HG03520 (cell line): ENCODE measurements at regions not wholly inside any gene's neighbourhood (a gene's known extent, or its start where the extent isn't known, plus 50 kb on each side); places are given as distances from the start of the nearest gene placed in this dataset.
"Not testable (repeated sequence)": the region's sequence is repeated elsewhere in the genome, so short reads cannot be mapped to it uniquely, and the experiment has no call there.

Experiments
- ATAC-seq: cut with Tn5 transposase; IDR thresholded peaks from one replicate; pipeline ENCODE4 v1.9.1; 2021; ENCODE audit warnings: mild to moderate bottlenecking, moderate library complexity; ENCODE audit not compliant: unreplicated experiment

GRCh38 chr10:109126016-109126415, 797.3 kb downstream of the XPNPEP1 start:
- ATAC-seq = no peak

DNA sequence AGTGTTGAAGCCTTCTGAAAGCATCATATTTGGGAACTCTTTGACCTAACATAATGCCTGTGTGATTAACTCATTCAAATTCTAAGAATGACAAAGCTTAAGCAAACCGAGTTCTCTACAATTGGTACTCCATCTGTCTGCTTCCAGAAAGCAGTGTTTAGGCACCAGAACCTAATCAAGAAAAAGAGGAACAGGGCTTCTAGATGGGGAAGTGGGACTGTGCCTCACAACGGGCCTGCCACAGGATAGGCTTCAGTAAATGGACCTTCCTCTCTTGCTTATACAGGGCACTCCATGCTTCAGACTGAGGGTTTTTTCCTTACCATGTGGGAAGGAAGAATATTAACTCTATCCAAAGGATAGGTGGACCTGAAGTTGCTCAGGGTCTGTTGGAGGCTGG, 808.1 kb downstream of the XPNPEP1 start:
- no peak for ATAC-seq

DNA sequence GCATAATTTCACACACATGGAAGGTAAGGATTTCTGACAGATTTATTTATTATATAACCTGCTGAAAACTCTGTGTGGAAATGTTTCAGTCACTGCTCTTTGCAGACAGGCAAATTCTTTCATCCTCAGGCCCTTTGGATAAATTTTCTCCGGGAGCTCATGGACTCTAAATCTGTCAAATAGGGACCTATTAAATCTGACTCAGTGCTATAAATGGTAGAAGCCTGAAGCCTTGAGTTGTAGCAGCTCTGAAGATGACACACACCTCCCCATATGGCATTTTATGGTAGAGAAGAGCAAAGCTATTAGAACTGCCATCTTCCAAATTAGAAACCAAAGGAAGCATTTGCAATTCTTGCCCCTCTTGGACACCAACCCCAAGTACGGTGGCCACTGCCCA, 808.7 kb downstream of the XPNPEP1 start:
- no peak for ATAC-seq

DNA sequence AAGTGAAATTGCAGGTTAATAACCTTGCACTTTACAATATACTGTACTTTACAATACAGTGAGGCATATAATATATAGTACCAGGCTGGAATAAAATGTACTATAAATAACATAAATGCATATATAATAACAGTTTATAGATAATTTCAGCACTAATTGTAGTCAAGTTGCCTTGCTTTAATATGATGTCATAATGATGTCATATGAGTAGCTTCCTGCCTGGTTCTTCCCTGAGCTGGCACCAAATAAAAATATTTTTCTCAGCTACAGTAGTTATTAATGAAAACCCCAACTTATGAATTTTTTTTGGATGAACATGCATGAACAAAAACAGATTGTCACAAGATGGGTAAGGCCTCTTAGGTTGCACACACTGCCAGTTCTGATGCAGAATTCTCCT, 816.7 kb downstream of the XPNPEP1 start:
- no peak for ATAC-seq

- ATAC-seq = no peak
Observed at GRCh38 chr10:109105725-109106124, 817.6 kb downstream of the XPNPEP1 start.

GRCh38 chr10:109104806-109105205, 818.5 kb downstream of the XPNPEP1 start:
- ATAC-seq = no peak

DNA sequence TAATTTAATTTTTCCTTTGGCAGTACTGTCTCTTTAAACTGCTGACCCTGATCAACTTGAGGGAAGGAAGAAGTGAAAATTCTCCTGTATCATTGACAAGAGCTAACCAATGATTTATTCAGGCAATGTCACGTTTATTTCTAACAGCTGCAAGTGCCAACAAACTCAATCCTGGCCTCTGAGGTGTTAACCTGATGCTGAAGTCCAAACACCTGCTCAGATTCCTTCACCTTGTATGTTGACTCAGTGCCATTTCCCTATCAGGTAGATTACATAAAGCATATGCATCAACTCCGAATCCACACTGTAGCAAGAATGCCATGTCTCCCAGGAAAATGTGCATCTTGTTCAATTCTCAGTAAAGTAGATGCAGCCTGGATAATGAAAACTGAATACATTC, 820.0 kb downstream of the XPNPEP1 start:
- ATAC-seq = no peak

- no peak for ATAC-seq
Observed at GRCh38 chr10:109089779-109090178, 833.5 kb downstream of the XPNPEP1 start.

DNA sequence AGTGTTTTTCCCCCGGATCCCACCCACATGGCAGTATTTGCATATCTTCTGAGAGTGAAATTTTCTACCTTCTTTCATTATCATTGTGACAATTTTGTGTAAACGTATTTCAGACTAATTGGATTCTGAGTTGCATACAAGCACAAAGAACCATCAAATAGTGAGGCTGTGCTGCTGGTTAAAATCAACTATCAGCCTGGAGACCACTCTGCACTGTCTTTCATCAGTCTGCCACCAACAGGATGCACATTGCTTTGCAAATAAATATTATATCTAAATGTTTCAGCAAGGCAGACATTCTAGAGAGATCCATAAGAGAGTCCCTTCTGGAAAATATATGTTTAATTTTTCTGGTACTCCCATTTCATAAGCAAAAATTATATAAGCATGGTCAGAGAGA, 851.8 kb downstream of the XPNPEP1 start:
- no peak for ATAC-seq

- ATAC-seq = no peak
Observed at GRCh38 chr10:109070492-109070891, 852.8 kb downstream of the XPNPEP1 start.

- no peak for ATAC-seq
Observed at GRCh38 chr10:109067031-109067430, 856.3 kb downstream of the XPNPEP1 start.

DNA sequence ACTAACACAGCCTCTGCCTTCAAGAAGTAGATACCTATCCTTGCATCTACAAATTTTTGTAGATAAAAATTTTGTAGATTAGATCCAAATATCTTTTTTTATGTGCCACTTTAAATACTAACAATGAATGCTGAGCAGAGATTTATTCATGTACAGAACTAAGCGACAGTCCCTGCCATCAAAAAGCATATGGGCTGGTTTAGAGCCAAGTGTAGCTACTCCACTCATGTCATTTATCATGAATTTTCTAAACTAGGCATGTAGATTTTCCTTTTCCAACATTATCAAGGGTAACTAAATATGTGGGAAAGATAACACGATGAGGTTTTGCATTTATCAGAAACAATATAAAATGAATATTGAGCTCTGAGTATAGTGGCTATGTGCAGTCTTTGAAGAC, 857.5 kb downstream of the XPNPEP1 start:
- no peak for ATAC-seq

DNA sequence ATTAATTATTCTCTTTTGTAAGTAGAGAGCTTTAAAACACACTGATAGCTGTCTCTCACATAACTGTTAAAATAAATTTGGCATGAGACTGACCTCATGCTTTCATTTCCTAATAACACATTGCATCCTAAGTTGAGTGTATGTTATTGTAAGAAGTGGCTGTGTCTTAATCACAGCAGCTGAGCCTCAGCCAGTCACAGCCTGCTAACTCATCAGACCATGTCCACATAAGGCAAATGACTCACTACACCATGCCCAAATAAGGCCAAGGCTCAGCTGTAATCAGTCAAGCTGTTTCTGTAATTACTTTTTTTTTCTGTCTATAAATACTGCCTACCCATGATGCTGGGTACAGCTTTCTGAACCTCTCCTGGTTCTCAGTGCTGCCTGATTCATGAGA, 860.9 kb downstream of the XPNPEP1 start:
- peak; percentile 94 for ATAC-seq

DNA sequence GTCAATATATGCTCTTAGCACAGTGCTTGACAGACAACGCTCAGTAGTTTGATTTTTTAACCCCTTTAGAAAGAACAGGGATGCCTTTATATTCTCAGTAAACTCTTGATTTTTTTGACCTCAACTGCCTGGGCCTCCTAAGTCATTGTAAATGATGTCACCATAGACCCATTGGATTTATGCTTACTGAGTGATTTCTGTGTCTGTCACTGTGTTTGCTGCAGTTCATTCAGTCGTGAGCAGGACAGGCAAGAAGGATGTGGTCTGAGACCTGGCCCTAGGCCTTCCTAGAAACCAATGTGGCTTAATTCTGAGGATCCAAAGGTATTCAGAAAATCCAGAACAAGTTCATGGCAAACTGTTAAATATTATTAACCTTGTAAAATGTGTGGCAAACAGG, 868.1 kb downstream of the XPNPEP1 start:
- no peak for ATAC-seq

DNA sequence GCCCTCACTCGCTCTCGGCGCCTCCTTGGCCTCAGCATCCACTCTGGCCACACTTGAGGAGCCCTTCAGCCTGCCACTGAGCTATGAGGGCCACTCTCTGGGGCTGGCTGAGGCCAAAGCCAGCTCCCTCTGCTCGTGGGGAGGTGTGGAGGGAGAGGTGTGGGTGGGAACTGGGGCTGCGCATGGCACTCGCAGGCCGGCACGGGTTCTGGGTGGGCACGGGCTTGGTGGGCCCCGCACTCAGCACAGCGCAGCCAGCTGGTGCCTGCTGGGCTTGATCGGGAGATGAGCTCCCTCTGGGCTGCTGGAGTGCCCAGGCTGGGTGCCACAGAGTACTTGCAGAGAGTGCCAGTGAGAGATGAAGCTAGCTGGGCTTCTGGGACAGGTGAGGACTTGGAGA, 875.5 kb downstream of the XPNPEP1 start:
- no peak for ATAC-seq

DNA sequence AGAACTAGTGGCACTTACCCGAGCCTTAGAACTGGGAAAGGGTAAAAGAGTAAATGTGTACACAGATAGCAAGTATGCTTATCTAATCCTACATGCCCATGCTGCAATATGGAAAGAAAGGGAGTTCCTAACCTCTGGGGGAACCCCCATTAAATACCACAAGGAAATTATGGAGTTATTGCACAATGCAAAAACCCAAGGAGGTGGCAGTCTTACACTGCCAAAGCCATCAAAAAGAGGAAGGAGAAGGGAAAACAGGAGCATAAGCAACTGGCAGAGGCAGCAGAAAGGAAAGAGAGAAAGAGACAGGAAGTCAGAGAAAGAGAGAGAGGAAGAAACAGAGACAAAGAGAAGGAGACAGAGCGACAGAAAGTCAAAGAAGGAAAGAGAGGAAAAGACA, 876.9 kb downstream of the XPNPEP1 start:
- ATAC-seq = not testable (repeated sequence)

DNA sequence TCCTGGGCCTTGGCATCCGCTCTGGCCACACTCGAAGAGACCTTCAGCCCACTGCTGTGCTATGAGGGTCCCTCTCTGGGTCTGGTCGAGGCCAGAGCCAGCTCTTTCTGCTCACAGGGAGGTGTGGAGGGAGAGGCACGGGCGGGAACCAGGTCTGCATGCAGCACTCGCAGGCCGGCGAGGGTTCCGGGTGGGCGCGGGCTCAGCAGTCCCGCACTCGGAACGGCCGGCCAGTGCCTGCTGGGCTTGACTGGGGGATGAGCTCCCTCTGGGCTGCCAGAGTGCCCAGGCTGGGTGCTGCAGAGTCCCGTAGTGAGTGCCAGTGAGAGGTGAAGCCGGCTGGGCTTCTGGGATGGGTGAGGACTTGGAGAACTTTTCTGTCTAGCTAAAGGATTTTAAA, 882.7 kb downstream of the XPNPEP1 start:
- no peak for ATAC-seq

GRCh38 chr10:109037978-109038377, 885.3 kb downstream of the XPNPEP1 start:
- no peak for ATAC-seq

GRCh38 chr10:109030581-109031210, 892.6 kb downstream of the XPNPEP1 start:
- no peak for ATAC-seq

- peak; percentile 86 for ATAC-seq
Observed at GRCh38 chr10:109029870-109030269, 893.4 kb downstream of the XPNPEP1 start.

GRCh38 chr10:109027534-109028185, 895.7 kb downstream of the XPNPEP1 start:
- no peak for ATAC-seq

DNA sequence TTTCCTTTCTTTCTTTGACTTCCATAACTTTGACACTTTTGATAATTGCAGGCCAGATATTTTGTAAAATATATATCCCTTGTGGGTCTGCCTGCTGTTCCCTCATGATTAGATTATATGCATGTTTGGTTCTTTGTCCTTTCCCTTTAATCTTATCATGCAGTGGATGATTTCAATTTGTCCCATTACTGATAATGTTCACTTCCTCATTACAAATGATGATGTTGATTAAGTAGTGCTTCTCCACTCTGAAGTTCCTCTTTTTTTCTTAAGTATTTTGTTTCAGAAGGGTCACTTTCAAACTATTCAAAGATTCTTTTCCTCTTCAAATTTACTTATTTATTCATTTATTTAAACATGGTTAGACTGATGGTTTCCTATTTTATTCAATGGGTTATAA, 898.1 kb downstream of the XPNPEP1 start:
- ATAC-seq = no peak
